ENCODE measurements at regions not wholly inside any gene's neighbourhood (a gene's known extent, or its start where the extent isn't known, plus 50 kb on each side); places are given as distances from the start of the nearest gene placed in this dataset.
A peak's percentile ranks its signal among the peaks of the same experiment; 100 is the strongest.

- peaks cover 78% of the 10 kb centered on the region for H3K9me3 ChIP-seq (ENCODE audit: insufficient read depth, low read depth, low read length)
- no peak overlapping the region for H3K14ac ChIP-seq (ENCODE audit: low read length)
- H3K4me3 ChIP-seq (ENCODE audit: low read depth, low read length): no peak overlapping the region
- no peak overlapping the region for H2BK12ac ChIP-seq (ENCODE audit: low read length)
- H3K4me2 ChIP-seq (ENCODE audit: low read length): no peak overlapping the region
- no CpG with 5 or more reads among the region's 26 CpGs for WGBS (ENCODE audit: extremely low coverage, insufficient coverage, insufficient read length)
- no peak overlapping the region for H3K23ac ChIP-seq (ENCODE audit: low read length)
- no peak overlapping the region for H2AFZ ChIP-seq (ENCODE audit: insufficient read depth, low read length, poor library complexity)
- no peak overlapping the region for H2BK5ac ChIP-seq (ENCODE audit: low read depth, low read length, poor library complexity)
- H3K4ac ChIP-seq (ENCODE audit: low read depth, low read length): no peak overlapping the region
- no peak overlapping the region for H2BK120ac ChIP-seq (ENCODE audit: insufficient read depth, low read length, poor library complexity)
- no peak overlapping the region for H4K8ac ChIP-seq (ENCODE audit: low read depth, low read length)
- no peaks in the 10 kb centered on the region for H3K79me1 ChIP-seq (ENCODE audit: low read length)
- H4K91ac ChIP-seq (ENCODE audit: low read depth, low read length): no peak overlapping the region
- no peak overlapping the region for H3K18ac ChIP-seq (ENCODE audit: low read length)
- no peak overlapping the region for H4K12ac ChIP-seq (ENCODE audit: low read depth, low read length)
- no peak overlapping the region for H3K9ac ChIP-seq (ENCODE audit: low read length)
- no peaks in the 10 kb centered on the region for H3K27me3 ChIP-seq (ENCODE audit: insufficient read depth, low read length)
- DNase-seq: no peak
- H3K27ac ChIP-seq (ENCODE audit: low read depth, low read length): no peak overlapping the region
- no peaks in the 10 kb centered on the region for H3K36me3 ChIP-seq (ENCODE audit: control insufficient read depth in 1 of 2, insufficient read depth in 2 of 2, low read length in 2 of 2)
- H3K4me1 ChIP-seq (ENCODE audit: control insufficient read depth in 1 of 2, insufficient read depth in 2 of 2, low read length in 2 of 2): no peaks in the 10 kb centered on the region
- H3K79me2 ChIP-seq (ENCODE audit: control insufficient read depth, insufficient read depth, low read length, poor library complexity): no peaks in the 10 kb centered on the region
- H2AK5ac ChIP-seq (ENCODE audit: low read length): no peak overlapping the region
These were observed 325.5 kb downstream of the TMEM121 start for GRCh38 chr14:105851716-105852377.

DNA sequence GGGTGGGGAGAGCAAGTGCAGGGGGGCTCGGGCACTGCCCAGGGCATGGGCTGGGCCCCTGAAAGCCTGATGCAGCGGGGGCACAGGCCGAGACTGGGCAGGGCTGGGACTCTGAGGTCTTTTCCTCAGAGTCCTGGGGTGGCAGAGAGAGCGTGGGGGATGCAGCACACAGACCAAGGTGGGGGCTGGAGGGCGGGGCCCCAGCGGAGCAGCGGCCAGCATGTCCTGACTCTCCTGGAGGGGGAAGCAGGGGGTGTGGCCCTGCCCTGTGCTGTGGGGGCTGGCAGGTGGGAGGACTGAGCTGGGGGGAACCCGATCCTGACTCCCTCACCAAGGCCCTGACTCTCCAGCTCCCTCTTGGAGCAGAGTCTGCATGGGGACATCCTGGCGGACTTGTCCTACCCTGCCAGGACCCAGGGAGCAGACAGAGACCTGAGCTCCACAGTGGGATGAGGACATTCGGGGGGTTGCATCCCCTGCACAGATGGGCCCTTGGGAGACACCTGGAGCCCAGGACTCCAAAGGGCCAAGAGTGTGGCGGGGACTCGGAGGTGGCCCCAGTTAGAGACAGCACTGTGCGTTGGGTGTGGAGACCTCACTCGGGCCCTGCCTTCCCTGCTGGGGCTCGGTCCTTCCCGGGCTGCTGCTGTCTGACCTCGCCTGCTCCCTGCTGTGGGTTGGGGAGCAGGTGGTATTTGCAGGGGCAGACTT, 326.1 kb downstream of the TMEM121 start:
- Histone ChIP-seq H3K18ac (ENCODE audit: low read length) (no peak overlapping the region), H3K27ac (ENCODE audit: low read depth, low read length) (no peak overlapping the region), H4K8ac (ENCODE audit: low read depth, low read length) (no peak overlapping the region), H2BK120ac (ENCODE audit: insufficient read depth, low read length, poor library complexity) (no peak overlapping the region), H3K9me3 (ENCODE audit: insufficient read depth, low read depth, low read length) (peaks cover 79% of the 10 kb centered on the region), H3K79me2 (ENCODE audit: control insufficient read depth, insufficient read depth, low read length, poor library complexity) (no peaks in the 10 kb centered on the region), H4K12ac (ENCODE audit: low read depth, low read length) (no peak overlapping the region), H3K4ac (ENCODE audit: low read depth, low read length) (no peak overlapping the region), H3K23ac (ENCODE audit: low read length) (no peak overlapping the region), H3K9ac (ENCODE audit: low read length) (no peak overlapping the region), H3K4me3 (ENCODE audit: low read depth, low read length) (no peak overlapping the region), H3K14ac (ENCODE audit: low read length) (no peak overlapping the region), H4K91ac (ENCODE audit: low read depth, low read length) (no peak overlapping the region), H3K4me2 (ENCODE audit: low read length) (no peak overlapping the region), H2AK5ac (ENCODE audit: low read length) (no peak overlapping the region), H3K4me1 (ENCODE audit: control insufficient read depth in 1 of 2, insufficient read depth in 2 of 2, low read length in 2 of 2) (no peaks in the 10 kb centered on the region), H2BK5ac (ENCODE audit: low read depth, low read length, poor library complexity) (no peak overlapping the region), H2AFZ (ENCODE audit: insufficient read depth, low read length, poor library complexity) (no peak overlapping the region), H3K79me1 (ENCODE audit: low read length) (no peaks in the 10 kb centered on the region), H3K27me3 (ENCODE audit: insufficient read depth, low read length) (no peaks in the 10 kb centered on the region), H2BK12ac (ENCODE audit: low read length) (no peak overlapping the region), H3K36me3 (ENCODE audit: control insufficient read depth in 1 of 2, insufficient read depth in 2 of 2, low read length in 2 of 2) (no peaks in the 10 kb centered on the region)
- no peak for DNase-seq
- WGBS (ENCODE audit: extremely low coverage, insufficient coverage, insufficient read length): no CpG with 5 or more reads among the region's 17 CpGs

- no peak overlapping the region for H3K18ac ChIP-seq (ENCODE audit: low read length)
- WGBS (ENCODE audit: extremely low coverage, insufficient coverage, insufficient read length): no CpG with 5 or more reads among the region's 16 CpGs
- H3K27me3 ChIP-seq (ENCODE audit: insufficient read depth, low read length): no peaks in the 10 kb centered on the region
- H4K12ac ChIP-seq (ENCODE audit: low read depth, low read length): no peak overlapping the region
- no peak overlapping the region for H4K8ac ChIP-seq (ENCODE audit: low read depth, low read length)
- H3K4ac ChIP-seq (ENCODE audit: low read depth, low read length): no peak overlapping the region
- H2BK12ac ChIP-seq (ENCODE audit: low read length): no peak overlapping the region
- H3K23ac ChIP-seq (ENCODE audit: low read length): no peak overlapping the region
- no peak overlapping the region for H2BK5ac ChIP-seq (ENCODE audit: low read depth, low read length, poor library complexity)
- H4K91ac ChIP-seq (ENCODE audit: low read depth, low read length): no peak overlapping the region
- no peak overlapping the region for H3K14ac ChIP-seq (ENCODE audit: low read length)
- H3K4me1 ChIP-seq (ENCODE audit: control insufficient read depth in 1 of 2, insufficient read depth in 2 of 2, low read length in 2 of 2): no peaks in the 10 kb centered on the region
- H3K79me2 ChIP-seq (ENCODE audit: control insufficient read depth, insufficient read depth, low read length, poor library complexity): no peaks in the 10 kb centered on the region
- H3K27ac ChIP-seq (ENCODE audit: low read depth, low read length): no peak overlapping the region
- no peak overlapping the region for H2AFZ ChIP-seq (ENCODE audit: insufficient read depth, low read length, poor library complexity)
- H3K9me3 ChIP-seq (ENCODE audit: insufficient read depth, low read depth, low read length): peaks cover 87% of the 10 kb centered on the region
- peak overlapping the region; percentile 38 for H3K4me3 ChIP-seq (ENCODE audit: low read depth, low read length)
- no peak overlapping the region for H3K9ac ChIP-seq (ENCODE audit: low read length)
- H2AK5ac ChIP-seq (ENCODE audit: low read length): no peak overlapping the region
- H3K4me2 ChIP-seq (ENCODE audit: low read length): no peak overlapping the region
- no peak for DNase-seq
- no peak overlapping the region for H2BK120ac ChIP-seq (ENCODE audit: insufficient read depth, low read length, poor library complexity)
- H3K36me3 ChIP-seq (ENCODE audit: control insufficient read depth in 1 of 2, insufficient read depth in 2 of 2, low read length in 2 of 2): no peaks in the 10 kb centered on the region
- no peaks in the 10 kb centered on the region for H3K79me1 ChIP-seq (ENCODE audit: low read length)
These were observed 326.9 kb downstream of the TMEM121 start for GRCh38 chr14:105853089-105853906.

GRCh38 chr14:105853907-105854599, 327.7 kb downstream of the TMEM121 start:
- Histone ChIP-seq H3K79me2 (ENCODE audit: control insufficient read depth, insufficient read depth, low read length, poor library complexity) (no peaks in the 10 kb centered on the region), H2BK5ac (ENCODE audit: low read depth, low read length, poor library complexity) (no peak overlapping the region), H3K4me2 (ENCODE audit: low read length) (no peak overlapping the region), H3K9me3 (ENCODE audit: insufficient read depth, low read depth, low read length) (peaks cover 92% of the 10 kb centered on the region), H2AFZ (ENCODE audit: insufficient read depth, low read length, poor library complexity) (no peak overlapping the region), H4K12ac (ENCODE audit: low read depth, low read length) (no peak overlapping the region), H3K4me1 (ENCODE audit: control insufficient read depth in 1 of 2, insufficient read depth in 2 of 2, low read length in 2 of 2) (no peaks in the 10 kb centered on the region), H3K9ac (ENCODE audit: low read length) (no peak overlapping the region), H2BK12ac (ENCODE audit: low read length) (no peak overlapping the region), H2AK5ac (ENCODE audit: low read length) (no peak overlapping the region), H2BK120ac (ENCODE audit: insufficient read depth, low read length, poor library complexity) (no peak overlapping the region), H3K4me3 (ENCODE audit: low read depth, low read length) (peak overlapping the region; percentile 38), H3K79me1 (ENCODE audit: low read length) (no peaks in the 10 kb centered on the region), H3K27me3 (ENCODE audit: insufficient read depth, low read length) (no peaks in the 10 kb centered on the region), H3K14ac (ENCODE audit: low read length) (no peak overlapping the region), H3K23ac (ENCODE audit: low read length) (no peak overlapping the region), H3K18ac (ENCODE audit: low read length) (no peak overlapping the region), H4K8ac (ENCODE audit: low read depth, low read length) (no peak overlapping the region), H3K36me3 (ENCODE audit: control insufficient read depth in 1 of 2, insufficient read depth in 2 of 2, low read length in 2 of 2) (no peaks in the 10 kb centered on the region), H3K27ac (ENCODE audit: low read depth, low read length) (no peak overlapping the region), H3K4ac (ENCODE audit: low read depth, low read length) (no peak overlapping the region), H4K91ac (ENCODE audit: low read depth, low read length) (no peak overlapping the region)
- no peak for DNase-seq
- WGBS (ENCODE audit: extremely low coverage, insufficient coverage, insufficient read length): no CpG with 5 or more reads among the region's 25 CpGs
